ENCODE measurements at regions not wholly inside any gene's neighbourhood (a gene's known extent, or its start where the extent isn't known, plus 50 kb on each side); places are given as distances from the start of the nearest gene placed in this dataset.

GRCh38 chr3:39750712-39751111, 58.7 kb upstream of the MYRIP start:
- DNase-seq (ENCODE audit: low spot score), result no peak

- DNase-seq (ENCODE audit: low spot score), result no peak
Observed at GRCh38 chr3:39751286-39751685, 58.1 kb upstream of the MYRIP start.

GRCh38 chr3:39752019-39752637, 57.3 kb upstream of the MYRIP start:
- DNase-seq (ENCODE audit: low spot score), result no peak

GRCh38 chr3:39752751-39753150, 56.7 kb upstream of the MYRIP start:
- no peak for DNase-seq (ENCODE audit: low spot score)

- no peak for DNase-seq (ENCODE audit: low spot score)
Observed at GRCh38 chr3:39753391-39753790, 56.0 kb upstream of the MYRIP start.

- DNase-seq (ENCODE audit: low spot score), result no peak
Observed at GRCh38 chr3:39754549-39754948, 54.9 kb upstream of the MYRIP start.

- no peak for DNase-seq (ENCODE audit: low spot score)
Observed at GRCh38 chr3:39755100-39755499, 54.3 kb upstream of the MYRIP start.

- DNase-seq (ENCODE audit: low spot score), result no peak
Observed at GRCh38 chr3:39757307-39757706, 52.1 kb upstream of the MYRIP start.

Measured in RKO (cell line).